GM23338 (cell line): ENCODE measurements at regions not wholly inside any gene's neighbourhood (a gene's known extent, or its start where the extent isn't known, plus 50 kb on each side); places are given as distances from the start of the nearest gene placed in this dataset.

Experiments used
- ATAC-seq: fragments of 200-7000 bp; cut with Tn5 transposase; 3 replicates; pipeline ENCODE4 v1.9.1; 2020
- DNase-seq: peaks from one replicate; pipeline ENCODE4 v3.0.0-alpha.2; 2015; ENCODE audit warnings: low spot score
- H2AFZ ChIP-seq: fragments of 200-600 bp; sonication (generic); 2 replicates; pipeline ENCODE4 v1.8.0; 2016; ENCODE audit warnings: antibody characterized with exemption, mild to moderate bottlenecking, moderate library complexity
- H3F3A ChIP-seq: fragments of 200-600 bp; sonication (generic); replicated peaks from 2 replicates; pipeline ENCODE4 v1.8.0; 2017; ENCODE audit warnings: antibody characterized with exemption, mixed run types, low read depth
- H3K27ac ChIP-seq: fragments of 200-600 bp; sonication (generic); 2 replicates; pipeline ENCODE4 v1.6.1; 2016; ENCODE audit warnings: low read depth
- H3K27me3 ChIP-seq: fragments of 200-600 bp; sonication (generic); 2 replicates; pipeline ENCODE4 v1.8.0; 2016; ENCODE audit warnings: mild to moderate bottlenecking, mixed run types, moderate library complexity; ENCODE audit not compliant: insufficient read depth
- H3K36me3 ChIP-seq: fragments of 200-600 bp; sonication (generic); 2 replicates; pipeline ENCODE4 v1.8.0; 2016; ENCODE audit warnings: mild to moderate bottlenecking; ENCODE audit not compliant: insufficient read depth
- H3K4me1 ChIP-seq: fragments of 200-600 bp; sonication (generic); 2 replicates; pipeline ENCODE4 v1.8.0; 2016; ENCODE audit warnings: mild to moderate bottlenecking, moderate library complexity; ENCODE audit not compliant: insufficient read depth
- H3K4me2 ChIP-seq: fragments of 200-600 bp; sonication (generic); 2 replicates; pipeline ENCODE4 v1.7.1; 2017; ENCODE audit warnings: mixed run types
- H3K4me3 ChIP-seq: fragments of 200-600 bp; sonication (generic); 2 replicates; pipeline ENCODE4 v1.6.1; 2016; ENCODE audit warnings: mixed run types
- H3K79me2 ChIP-seq: fragments of 200-600 bp; sonication (generic); replicated peaks from 2 replicates; pipeline ENCODE4 v1.8.0; 2017; ENCODE audit warnings: mild to moderate bottlenecking; ENCODE audit not compliant: insufficient read depth
- H3K9me2 ChIP-seq: fragments of 200-600 bp; sonication (generic); 2 replicates; pipeline ENCODE4 v1.8.0; 2017; ENCODE audit not compliant: insufficient read depth
- H4K20me1 ChIP-seq: fragments of 200-600 bp; sonication (generic); replicated peaks from 2 replicates; pipeline ENCODE4 v1.8.0; 2017; ENCODE audit warnings: mild to moderate bottlenecking; ENCODE audit not compliant: insufficient read depth
- H3K27ac Mint-ChIP-seq: 2 replicates; pipeline ENCODE4 v1.8.0; 2020; ENCODE audit warnings: inconsistent platforms, mild to moderate bottlenecking, moderate library complexity, mixed read lengths
- H3K27me3 Mint-ChIP-seq: 3 replicates; pipeline ENCODE4 v1.8.0; 2022; ENCODE audit warnings: low read depth, mild to moderate bottlenecking, moderate library complexity, mixed read lengths, inconsistent platforms; ENCODE audit not compliant: insufficient read depth, poor library complexity
- H3K36me3 Mint-ChIP-seq: 3 replicates; pipeline ENCODE4 v1.8.0; 2021; ENCODE audit warnings: low read depth, mild to moderate bottlenecking, inconsistent platforms, moderate library complexity, mixed read lengths
- H3K4me1 Mint-ChIP-seq: 3 replicates; pipeline ENCODE4 v1.8.0; 2020; ENCODE audit warnings: mild to moderate bottlenecking, inconsistent platforms, mixed read lengths
- H3K4me3 Mint-ChIP-seq: 3 replicates; pipeline ENCODE4 v1.8.0; 2021; ENCODE audit warnings: moderate library complexity, mild to moderate bottlenecking, inconsistent platforms, mixed read lengths
- H3K9me3 Mint-ChIP-seq: 3 replicates; pipeline ENCODE4 v1.8.0; 2020; ENCODE audit warnings: moderate library complexity, mild to moderate bottlenecking, inconsistent platforms, mixed read lengths
- EZH2 ChIP-seq: fragments of 200-600 bp; sonication (generic); IDR thresholded peaks from one replicate; pipeline ENCODE4 v1.8.0; 2017; ENCODE audit warnings: antibody characterized with exemption, mild to moderate bottlenecking, low read depth; ENCODE audit not compliant: unreplicated experiment
- EZH2phosphoT487 ChIP-seq: fragments of 200-600 bp; sonication (generic); IDR thresholded peaks from one replicate; pipeline ENCODE4 v1.8.1; 2018; ENCODE audit warnings: antibody characterized with exemption; ENCODE audit not compliant: unreplicated experiment
- JUNB ChIP-seq: IDR thresholded peaks from one replicate; pipeline ENCODE4 v1.6.1; 2016; ENCODE audit warnings: antibody characterized with exemption; ENCODE audit not compliant: unreplicated experiment
- NANOG ChIP-seq: IDR thresholded peaks from 2 replicates; pipeline ENCODE4 v1.6.1; 2016; ENCODE audit warnings: antibody characterized with exemption, borderline replicate concordance
- STAT1 ChIP-seq: IDR thresholded peaks from one replicate; pipeline ENCODE4 v1.6.1; 2016; ENCODE audit warnings: antibody characterized with exemption; ENCODE audit not compliant: unreplicated experiment
- ZNF331 ChIP-seq: fragments of 250-450 bp; sonication (Bioruptor Pico); IDR thresholded peaks from 2 replicates; pipeline ENCODE4 v1.5.0; 2020; ENCODE audit warnings: low read depth, mild to moderate bottlenecking, moderate library complexity
- TF ChIP-seq, protein P1 (sequence below): fragments of 250-450 bp; sonication (Bioruptor Pico); IDR thresholded peaks from 2 replicates; pipeline ENCODE4 v1.5.0; 2020; ENCODE audit warnings: mild to moderate bottlenecking, moderate library complexity
- TF ChIP-seq, protein P2 (sequence below): IDR thresholded peaks from one replicate; pipeline ENCODE4 v1.6.1; 2018; ENCODE audit warnings: antibody characterized with exemption; ENCODE audit not compliant: unreplicated experiment
- TF ChIP-seq, protein P3 (sequence below): IDR thresholded peaks from 2 replicates; pipeline ENCODE4 v1.6.1; 2016; ENCODE audit warnings: antibody characterized with exemption

DNA sequence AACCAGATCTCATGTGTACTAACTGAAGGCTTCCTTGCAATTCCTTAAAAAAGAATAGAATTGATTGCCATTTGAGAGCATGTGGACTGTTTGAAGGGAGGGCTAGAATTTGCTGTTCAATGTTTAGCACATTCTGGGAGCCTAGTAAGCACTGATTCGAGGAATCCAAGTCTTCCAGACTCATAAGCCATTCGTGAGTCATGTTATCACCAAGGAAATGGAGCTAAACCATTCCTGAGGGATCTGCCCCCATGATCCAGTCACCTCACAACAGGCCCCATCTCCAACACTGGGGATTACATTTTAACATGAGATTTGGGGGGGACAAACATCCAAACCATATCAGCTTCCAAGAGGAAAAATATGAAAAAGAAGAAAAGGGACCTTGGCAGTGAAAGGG, 276.4 kb downstream of the KCNRG start:
- Histone ChIP-seq H3K36me3 (no peaks in the 10 kb centered on the region), H3K4me1 (no peaks in the 10 kb centered on the region), H3K27ac (no peak overlapping the region), H3F3A (no peaks in the 10 kb centered on the region), H4K20me1 (no peaks in the 10 kb centered on the region), H3K4me3 (no peak overlapping the region), H2AFZ (no peak overlapping the region), H3K27me3 (no peaks in the 10 kb centered on the region), H3K4me2 (no peak overlapping the region), H3K79me2 (no peaks in the 10 kb centered on the region), H3K9me2 (peaks cover 11% of the 10 kb centered on the region; the same call in 1 of the 2 replicates)
- Mint-ChIP-seq H3K4me3 (no peak overlapping the region), H3K4me1 (peaks cover 5% of the 10 kb centered on the region; the same call in 2 of the 3 replicates), H3K36me3 (no peaks in the 10 kb centered on the region), H3K27ac (no peak overlapping the region), H3K27me3 (no peaks in the 10 kb centered on the region), H3K9me3 (peaks cover 4% of the 10 kb centered on the region; the same call in 1 of the 3 replicates)
- ATAC-seq: no peak
- no peak for DNase-seq
- TF ChIP-seq, protein P1, sequence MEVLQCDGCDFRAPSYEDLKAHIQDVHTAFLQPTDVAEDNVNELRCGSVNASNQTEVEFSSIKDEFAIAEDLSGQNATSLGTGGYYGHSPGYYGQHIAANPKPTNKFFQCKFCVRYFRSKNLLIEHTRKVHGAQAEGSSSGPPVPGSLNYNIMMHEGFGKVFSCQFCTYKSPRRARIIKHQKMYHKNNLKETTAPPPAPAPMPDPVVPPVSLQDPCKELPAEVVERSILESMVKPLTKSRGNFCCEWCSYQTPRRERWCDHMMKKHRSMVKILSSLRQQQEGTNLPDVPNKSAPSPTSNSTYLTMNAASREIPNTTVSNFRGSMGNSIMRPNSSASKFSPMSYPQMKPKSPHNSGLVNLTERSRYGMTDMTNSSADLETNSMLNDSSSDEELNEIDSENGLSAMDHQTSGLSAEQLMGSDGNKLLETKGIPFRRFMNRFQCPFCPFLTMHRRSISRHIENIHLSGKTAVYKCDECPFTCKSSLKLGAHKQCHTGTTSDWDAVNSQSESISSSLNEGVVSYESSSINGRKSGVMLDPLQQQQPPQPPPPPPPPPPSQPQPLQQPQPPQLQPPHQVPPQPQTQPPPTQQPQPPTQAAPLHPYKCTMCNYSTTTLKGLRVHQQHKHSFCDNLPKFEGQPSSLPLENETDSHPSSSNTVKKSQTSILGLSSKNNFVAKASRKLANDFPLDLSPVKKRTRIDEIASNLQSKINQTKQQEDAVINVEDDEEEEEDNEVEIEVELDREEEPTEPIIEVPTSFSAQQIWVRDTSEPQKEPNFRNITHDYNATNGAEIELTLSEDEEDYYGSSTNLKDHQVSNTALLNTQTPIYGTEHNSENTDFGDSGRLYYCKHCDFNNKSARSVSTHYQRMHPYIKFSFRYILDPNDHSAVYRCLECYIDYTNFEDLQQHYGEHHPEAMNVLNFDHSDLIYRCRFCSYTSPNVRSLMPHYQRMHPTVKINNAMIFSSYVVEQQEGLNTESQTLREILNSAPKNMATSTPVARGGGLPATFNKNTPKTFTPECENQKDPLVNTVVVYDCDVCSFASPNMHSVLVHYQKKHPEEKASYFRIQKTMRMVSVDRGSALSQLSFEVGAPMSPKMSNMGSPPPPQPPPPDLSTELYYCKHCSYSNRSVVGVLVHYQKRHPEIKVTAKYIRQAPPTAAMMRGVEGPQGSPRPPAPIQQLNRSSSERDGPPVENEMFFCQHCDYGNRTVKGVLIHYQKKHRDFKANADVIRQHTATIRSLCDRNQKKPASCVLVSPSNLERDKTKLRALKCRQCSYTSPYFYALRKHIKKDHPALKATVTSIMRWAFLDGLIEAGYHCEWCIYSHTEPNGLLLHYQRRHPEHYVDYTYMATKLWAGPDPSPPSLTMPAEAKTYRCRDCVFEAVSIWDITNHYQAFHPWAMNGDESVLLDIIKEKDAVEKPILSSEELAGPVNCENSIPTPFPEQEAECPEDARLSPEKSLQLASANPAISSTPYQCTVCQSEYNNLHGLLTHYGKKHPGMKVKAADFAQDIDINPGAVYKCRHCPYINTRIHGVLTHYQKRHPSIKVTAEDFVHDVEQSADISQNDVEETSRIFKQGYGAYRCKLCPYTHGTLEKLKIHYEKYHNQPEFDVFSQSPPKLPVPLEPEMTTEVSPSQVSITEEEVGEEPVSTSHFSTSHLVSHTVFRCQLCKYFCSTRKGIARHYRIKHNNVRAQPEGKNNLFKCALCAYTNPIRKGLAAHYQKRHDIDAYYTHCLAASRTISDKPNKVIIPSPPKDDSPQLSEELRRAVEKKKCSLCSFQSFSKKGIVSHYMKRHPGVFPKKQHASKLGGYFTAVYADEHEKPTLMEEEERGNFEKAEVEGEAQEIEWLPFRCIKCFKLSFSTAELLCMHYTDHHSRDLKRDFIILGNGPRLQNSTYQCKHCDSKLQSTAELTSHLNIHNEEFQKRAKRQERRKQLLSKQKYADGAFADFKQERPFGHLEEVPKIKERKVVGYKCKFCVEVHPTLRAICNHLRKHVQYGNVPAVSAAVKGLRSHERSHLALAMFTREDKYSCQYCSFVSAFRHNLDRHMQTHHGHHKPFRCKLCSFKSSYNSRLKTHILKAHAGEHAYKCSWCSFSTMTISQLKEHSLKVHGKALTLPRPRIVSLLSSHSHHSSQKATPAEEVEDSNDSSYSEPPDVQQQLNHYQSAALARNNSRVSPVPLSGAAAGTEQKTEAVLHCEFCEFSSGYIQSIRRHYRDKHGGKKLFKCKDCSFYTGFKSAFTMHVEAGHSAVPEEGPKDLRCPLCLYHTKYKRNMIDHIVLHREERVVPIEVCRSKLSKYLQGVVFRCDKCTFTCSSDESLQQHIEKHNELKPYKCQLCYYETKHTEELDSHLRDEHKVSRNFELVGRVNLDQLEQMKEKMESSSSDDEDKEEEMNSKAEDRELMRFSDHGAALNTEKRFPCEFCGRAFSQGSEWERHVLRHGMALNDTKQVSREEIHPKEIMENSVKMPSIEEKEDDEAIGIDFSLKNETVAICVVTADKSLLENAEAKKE (CRISPR knock-in tag): no peak
- TF ChIP-seq, protein P2, sequence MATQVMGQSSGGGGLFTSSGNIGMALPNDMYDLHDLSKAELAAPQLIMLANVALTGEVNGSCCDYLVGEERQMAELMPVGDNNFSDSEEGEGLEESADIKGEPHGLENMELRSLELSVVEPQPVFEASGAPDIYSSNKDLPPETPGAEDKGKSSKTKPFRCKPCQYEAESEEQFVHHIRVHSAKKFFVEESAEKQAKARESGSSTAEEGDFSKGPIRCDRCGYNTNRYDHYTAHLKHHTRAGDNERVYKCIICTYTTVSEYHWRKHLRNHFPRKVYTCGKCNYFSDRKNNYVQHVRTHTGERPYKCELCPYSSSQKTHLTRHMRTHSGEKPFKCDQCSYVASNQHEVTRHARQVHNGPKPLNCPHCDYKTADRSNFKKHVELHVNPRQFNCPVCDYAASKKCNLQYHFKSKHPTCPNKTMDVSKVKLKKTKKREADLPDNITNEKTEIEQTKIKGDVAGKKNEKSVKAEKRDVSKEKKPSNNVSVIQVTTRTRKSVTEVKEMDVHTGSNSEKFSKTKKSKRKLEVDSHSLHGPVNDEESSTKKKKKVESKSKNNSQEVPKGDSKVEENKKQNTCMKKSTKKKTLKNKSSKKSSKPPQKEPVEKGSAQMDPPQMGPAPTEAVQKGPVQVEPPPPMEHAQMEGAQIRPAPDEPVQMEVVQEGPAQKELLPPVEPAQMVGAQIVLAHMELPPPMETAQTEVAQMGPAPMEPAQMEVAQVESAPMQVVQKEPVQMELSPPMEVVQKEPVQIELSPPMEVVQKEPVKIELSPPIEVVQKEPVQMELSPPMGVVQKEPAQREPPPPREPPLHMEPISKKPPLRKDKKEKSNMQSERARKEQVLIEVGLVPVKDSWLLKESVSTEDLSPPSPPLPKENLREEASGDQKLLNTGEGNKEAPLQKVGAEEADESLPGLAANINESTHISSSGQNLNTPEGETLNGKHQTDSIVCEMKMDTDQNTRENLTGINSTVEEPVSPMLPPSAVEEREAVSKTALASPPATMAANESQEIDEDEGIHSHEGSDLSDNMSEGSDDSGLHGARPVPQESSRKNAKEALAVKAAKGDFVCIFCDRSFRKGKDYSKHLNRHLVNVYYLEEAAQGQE: no peak
- no peak for TF ChIP-seq EZH2
- no peak for TF ChIP-seq EZH2phosphoT487
- TF ChIP-seq, protein P3, sequence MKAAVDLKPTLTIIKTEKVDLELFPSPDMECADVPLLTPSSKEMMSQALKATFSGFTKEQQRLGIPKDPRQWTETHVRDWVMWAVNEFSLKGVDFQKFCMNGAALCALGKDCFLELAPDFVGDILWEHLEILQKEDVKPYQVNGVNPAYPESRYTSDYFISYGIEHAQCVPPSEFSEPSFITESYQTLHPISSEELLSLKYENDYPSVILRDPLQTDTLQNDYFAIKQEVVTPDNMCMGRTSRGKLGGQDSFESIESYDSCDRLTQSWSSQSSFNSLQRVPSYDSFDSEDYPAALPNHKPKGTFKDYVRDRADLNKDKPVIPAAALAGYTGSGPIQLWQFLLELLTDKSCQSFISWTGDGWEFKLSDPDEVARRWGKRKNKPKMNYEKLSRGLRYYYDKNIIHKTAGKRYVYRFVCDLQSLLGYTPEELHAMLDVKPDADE: no peak
- TF ChIP-seq STAT1: no peak
- no peak for TF ChIP-seq NANOG
- TF ChIP-seq ZNF331: no peak
- no peak for TF ChIP-seq JUNB
